ENCODE measurements at regions not wholly inside any gene's neighbourhood (a gene's known extent, or its start where the extent isn't known, plus 50 kb on each side); places are given as distances from the start of the nearest gene placed in this dataset.
"Not testable (repeated sequence)": the region's sequence is repeated elsewhere in the genome, so short reads cannot be mapped to it uniquely, and the experiment has no call there.

- DNase-seq (ENCODE audit: low spot score): not testable (repeated sequence)
Measured at GRCh38 chr9:75459311-75459710, 371.0 kb downstream of the OSTF1 start.

- no peak for DNase-seq (ENCODE audit: low spot score)
Measured at GRCh38 chr9:75461183-75461582, 372.9 kb downstream of the OSTF1 start.

- no peak for DNase-seq (ENCODE audit: low spot score)
Measured at GRCh38 chr9:75462866-75463265, 374.6 kb downstream of the OSTF1 start.

GRCh38 chr9:75463871-75464270 lies 375.6 kb downstream of the OSTF1 start:
- no peak for DNase-seq (ENCODE audit: low spot score)

GRCh38 chr9:75464726-75465125 lies 376.4 kb downstream of the OSTF1 start:
- DNase-seq (ENCODE audit: low spot score): no peak

GRCh38 chr9:75467142-75467541 lies 378.8 kb downstream of the OSTF1 start:
- DNase-seq (ENCODE audit: low spot score): no peak

GRCh38 chr9:75471549-75472114 lies 383.3 kb downstream of the OSTF1 start:
- DNase-seq (ENCODE audit: low spot score): no peak

GRCh38 chr9:75482566-75482965 lies 394.3 kb downstream of the OSTF1 start:
- no peak for DNase-seq (ENCODE audit: low spot score)

- no peak for DNase-seq (ENCODE audit: low spot score)
Measured at GRCh38 chr9:75483636-75484035, 395.3 kb downstream of the OSTF1 start.

- DNase-seq (ENCODE audit: low spot score): no peak
Measured at GRCh38 chr9:75487856-75488718, 399.8 kb downstream of the OSTF1 start.

- peak; percentile 2 for DNase-seq (ENCODE audit: low spot score)
Measured at GRCh38 chr9:75488719-75489110, 400.4 kb downstream of the OSTF1 start.

- no peak for DNase-seq (ENCODE audit: low spot score)
Measured at GRCh38 chr9:75490326-75490725, 400.1 kb upstream of the PCSK5 start.

GRCh38 chr9:75491533-75491932 lies 398.9 kb upstream of the PCSK5 start:
- DNase-seq (ENCODE audit: low spot score): no peak

- no peak for DNase-seq (ENCODE audit: low spot score)
Measured at GRCh38 chr9:75499812-75500211, 390.7 kb upstream of the PCSK5 start.

- no peak for DNase-seq (ENCODE audit: low spot score)
Measured at GRCh38 chr9:75500479-75500878, 390.0 kb upstream of the PCSK5 start.

- DNase-seq (ENCODE audit: low spot score): not testable (repeated sequence)
Measured at GRCh38 chr9:75500940-75501339, 389.5 kb upstream of the PCSK5 start.

- no peak for DNase-seq (ENCODE audit: low spot score)
Measured at GRCh38 chr9:75504721-75505120, 385.8 kb upstream of the PCSK5 start.

GRCh38 chr9:75505654-75506053 lies 384.8 kb upstream of the PCSK5 start:
- DNase-seq (ENCODE audit: low spot score): no peak

- DNase-seq (ENCODE audit: low spot score): no peak
Measured at GRCh38 chr9:75529463-75529862, 361.0 kb upstream of the PCSK5 start.

GRCh38 chr9:75531588-75531987 lies 358.9 kb upstream of the PCSK5 start:
- no peak for DNase-seq (ENCODE audit: low spot score)

- no peak for DNase-seq (ENCODE audit: low spot score)
Measured at GRCh38 chr9:75532233-75533050, 358.0 kb upstream of the PCSK5 start.

- no peak for DNase-seq (ENCODE audit: low spot score)
Measured at GRCh38 chr9:75539523-75539922, 350.9 kb upstream of the PCSK5 start.

GRCh38 chr9:75540185-75540584 lies 350.3 kb upstream of the PCSK5 start:
- DNase-seq (ENCODE audit: low spot score): no peak
